ENCODE measurements at regions not wholly inside any gene's neighbourhood (a gene's known extent, or its start where the extent isn't known, plus 50 kb on each side); places are given as distances from the start of the nearest gene placed in this dataset.
"Not testable (repeated sequence)": the region's sequence is repeated elsewhere in the genome, so short reads cannot be mapped to it uniquely, and the experiment has no call there.

- ATAC-seq, result no peak
- intact Hi-C loops (cut with DNase I), result no loop called here
These were observed 138.3 kb upstream of the ADCY1 start for GRCh38 chr7:45435846-45436245.

GRCh38 chr7:45440776-45441175 lies 133.4 kb upstream of the ADCY1 start:
- H3K27ac ChIP-seq; H3K36me3 ChIP-seq; intact Hi-C loops (cut with DNase I); H3K4me1 ChIP-seq; H3K4me3 ChIP-seq; DNase-seq; ATAC-seq; H3K9me3 ChIP-seq; H3K27me3 ChIP-seq (ENCODE audit: low read depth): not testable (repeated sequence)

More at GRCh38 chr7:45435846-45436245, 138.3 kb upstream of the ADCY1 start:
- Histone ChIP-seq H3K4me3 (no peak overlapping the region), H3K9me3 (no peaks in the 10 kb centered on the region), H3K27ac (no peak overlapping the region), H3K27me3 (ENCODE audit: low read depth) (no peaks in the 10 kb centered on the region), H3K36me3 (no peaks in the 10 kb centered on the region), H3K4me1 (no peaks in the 10 kb centered on the region)
- no peak for TF ChIP-seq CTCF (IDR thresholded peaks at IDR 0.05)
- no peak for DNase-seq

GRCh38 chr7:45443263-45443662 lies 130.9 kb upstream of the ADCY1 start:
- no peak for ATAC-seq

GRCh38 chr7:45446195-45446944 lies 127.8 kb upstream of the ADCY1 start:
- H3K9me3 ChIP-seq, result no peaks in the 10 kb centered on the region
- no peaks in the 10 kb centered on the region for H3K36me3 ChIP-seq
- ATAC-seq (no peak), DNase-seq (no peak)
- intact Hi-C loops (cut with DNase I), result no loop called here
- no peaks in the 10 kb centered on the region for H3K4me1 ChIP-seq
- H3K4me3 ChIP-seq, result no peak overlapping the region
- no peak overlapping the region for H3K27ac ChIP-seq
- no peaks in the 10 kb centered on the region for H3K27me3 ChIP-seq (ENCODE audit: low read depth)
- TF ChIP-seq CTCF (IDR thresholded peaks at IDR 0.05), result no peak

More at GRCh38 chr7:45443263-45443662, 130.9 kb upstream of the ADCY1 start:
- intact Hi-C loops (cut with DNase I), result no loop called here
- no peaks in the 10 kb centered on the region for H3K36me3 ChIP-seq
- no peak overlapping the region for H3K4me3 ChIP-seq
- H3K9me3 ChIP-seq, result no peaks in the 10 kb centered on the region
- DNase-seq, result no peak
- H3K27me3 ChIP-seq (ENCODE audit: low read depth), result no peaks in the 10 kb centered on the region
- no peak overlapping the region for H3K27ac ChIP-seq
- no peaks in the 10 kb centered on the region for H3K4me1 ChIP-seq
- no peak for TF ChIP-seq CTCF (IDR thresholded peaks at IDR 0.05)

GRCh38 chr7:45447296-45447695 lies 126.9 kb upstream of the ADCY1 start:
- Histone ChIP-seq H3K9me3 (no peaks in the 10 kb centered on the region), H3K36me3 (no peaks in the 10 kb centered on the region), H3K27me3 (ENCODE audit: low read depth) (no peaks in the 10 kb centered on the region), H3K4me3 (no peak overlapping the region), H3K27ac (no peak overlapping the region), H3K4me1 (no peaks in the 10 kb centered on the region)
- DNase-seq (no peak), ATAC-seq (no peak)
- no peak for TF ChIP-seq CTCF (IDR thresholded peaks at IDR 0.05)
- intact Hi-C loops (cut with DNase I), result no loop called here

GRCh38 chr7:45450571-45451204 lies 123.5 kb upstream of the ADCY1 start:
- DNase-seq (no peak), ATAC-seq (no peak)
- no peaks in the 10 kb centered on the region for H3K27me3 ChIP-seq (ENCODE audit: low read depth)
- no peak overlapping the region for H3K27ac ChIP-seq
- H3K9me3 ChIP-seq, result no peaks in the 10 kb centered on the region
- no peaks in the 10 kb centered on the region for H3K36me3 ChIP-seq
- TF ChIP-seq CTCF (IDR thresholded peaks at IDR 0.05), result no peak
- H3K4me3 ChIP-seq, result no peak overlapping the region
- intact Hi-C loops (cut with DNase I), result no loop called here
- no peaks in the 10 kb centered on the region for H3K4me1 ChIP-seq

All from lower lobe of right lung (tissue), 2 donors.